PFSK-1 (cell line): ENCODE measurements at regions not wholly inside any gene's neighbourhood (a gene's known extent, or its start where the extent isn't known, plus 50 kb on each side); places are given as distances from the start of the nearest gene placed in this dataset.

ENCODE experiments used
- POLR2AphosphoS5 ChIP-seq: IDR thresholded peaks from 2 replicates; pipeline ENCODE4 v1.6.1; 2012; ENCODE audit warnings: low read depth, mild to moderate bottlenecking, control low read depth, low read length, moderate library complexity
- REST ChIP-seq, 2 experiments: IDR thresholded peaks; 2 replicates each; pipeline versions ENCODE4 v1.6.1 to v1.8.0; 2011 to 2012; ENCODE audit warnings: low read depth in 2 of 2, low read length in 2 of 2, control low read depth in 1 of 2, inconsistent platforms in 1 of 2, mild to moderate bottlenecking in 1 of 2, moderate library complexity in 1 of 2; ENCODE audit not compliant: insufficient read depth in 1 of 2
- SIN3A ChIP-seq: IDR thresholded peaks from 2 replicates; pipeline ENCODE4 v1.6.1; 2012; ENCODE audit warnings: mild to moderate bottlenecking, low read length, moderate library complexity, borderline replicate concordance; ENCODE audit not compliant: insufficient read depth
- TAF1 ChIP-seq: IDR thresholded peaks from 2 replicates; pipeline ENCODE4 v1.6.1; 2012; ENCODE audit warnings: low read length, control low read depth, borderline replicate concordance; ENCODE audit not compliant: insufficient read depth

GRCh38 chr2:104658144-104658835, 195.6 kb upstream of the POU3F3 start:
- TF ChIP-seq TAF1: no peak
- TF ChIP-seq POLR2AphosphoS5: peak; percentile 48; the same call in 1 of the 2 replicates
- TF ChIP-seq REST (IDR thresholded peaks at IDR 0.05; ENCODE audit: insufficient read depth in 1 of 2, low read depth in 2 of 2, low read length in 2 of 2): no peak
- peak; percentile 44; the same call in 1 of the 2 replicates for TF ChIP-seq SIN3A
